Tibial nerve (tissue), 4 donors: ENCODE measurements at regions not wholly inside any gene's neighbourhood (a gene's known extent, or its start where the extent isn't known, plus 50 kb on each side); places are given as distances from the start of the nearest gene placed in this dataset.

Source experiments
- EP300 ChIP-seq, 2 donors: sonication (generic); formaldehyde crosslinking; IDR thresholded peaks; one replicate each; pipeline ENCODE4 v1.6.1; 2017; ENCODE audit warnings: antibody characterized with exemption in 2 of 2, mild to moderate bottlenecking in 1 of 2
- POLR2A ChIP-seq, 2 donors: fragments of 450-650 bp; IDR thresholded peaks; one replicate each; pipeline ENCODE4 v1.6.1; 2017; ENCODE audit warnings: antibody characterized with exemption in 2 of 2, mild to moderate bottlenecking in 2 of 2, moderate library complexity in 2 of 2
- TF ChIP-seq, protein P1 (sequence below), 5 experiments: fragments of 200-600 bp in 3 of 5; fragments of 450-650 bp in 2 of 5; sonication (generic) in 3 of 5; IDR thresholded peaks; one replicate each; pipeline ENCODE4 v1.5.1; 2016 to 2019; ENCODE audit warnings: antibody characterized with exemption in 5 of 5, mild to moderate bottlenecking in 3 of 5, moderate library complexity in 2 of 5

DNA sequence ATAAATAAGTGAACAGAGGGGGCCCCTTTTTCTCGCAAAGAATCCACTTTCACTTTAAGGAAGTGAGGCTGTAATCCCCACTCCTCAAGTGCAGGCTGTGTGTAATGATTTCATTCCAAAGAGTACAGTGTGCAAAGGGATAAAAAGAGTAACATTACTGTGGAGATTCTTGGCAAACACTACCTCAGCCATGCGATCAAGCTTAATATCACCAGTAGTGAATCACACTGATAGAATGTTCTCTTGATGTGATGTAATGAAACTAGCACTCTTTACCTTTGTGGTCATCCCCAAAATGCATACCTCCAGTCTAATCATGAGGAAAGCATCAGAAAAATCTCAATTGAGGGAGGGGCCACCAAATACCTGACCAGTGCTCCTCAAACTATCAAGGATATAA, 246.1 kb upstream of the CHORDC1 start:
- TF ChIP-seq POLR2A (IDR thresholded peaks at IDR 0.05) (no peak), EP300 (IDR thresholded peaks at IDR 0.05) (no peak)
- TF ChIP-seq, protein P1, sequence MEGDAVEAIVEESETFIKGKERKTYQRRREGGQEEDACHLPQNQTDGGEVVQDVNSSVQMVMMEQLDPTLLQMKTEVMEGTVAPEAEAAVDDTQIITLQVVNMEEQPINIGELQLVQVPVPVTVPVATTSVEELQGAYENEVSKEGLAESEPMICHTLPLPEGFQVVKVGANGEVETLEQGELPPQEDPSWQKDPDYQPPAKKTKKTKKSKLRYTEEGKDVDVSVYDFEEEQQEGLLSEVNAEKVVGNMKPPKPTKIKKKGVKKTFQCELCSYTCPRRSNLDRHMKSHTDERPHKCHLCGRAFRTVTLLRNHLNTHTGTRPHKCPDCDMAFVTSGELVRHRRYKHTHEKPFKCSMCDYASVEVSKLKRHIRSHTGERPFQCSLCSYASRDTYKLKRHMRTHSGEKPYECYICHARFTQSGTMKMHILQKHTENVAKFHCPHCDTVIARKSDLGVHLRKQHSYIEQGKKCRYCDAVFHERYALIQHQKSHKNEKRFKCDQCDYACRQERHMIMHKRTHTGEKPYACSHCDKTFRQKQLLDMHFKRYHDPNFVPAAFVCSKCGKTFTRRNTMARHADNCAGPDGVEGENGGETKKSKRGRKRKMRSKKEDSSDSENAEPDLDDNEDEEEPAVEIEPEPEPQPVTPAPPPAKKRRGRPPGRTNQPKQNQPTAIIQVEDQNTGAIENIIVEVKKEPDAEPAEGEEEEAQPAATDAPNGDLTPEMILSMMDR (IDR thresholded peaks at IDR 0.05), result no peak
